ENCODE measurements at regions not wholly inside any gene's neighbourhood (a gene's known extent, or its start where the extent isn't known, plus 50 kb on each side); places are given as distances from the start of the nearest gene placed in this dataset.
"Not testable (repeated sequence)": the region's sequence is repeated elsewhere in the genome, so short reads cannot be mapped to it uniquely, and the experiment has no call there.

DNA sequence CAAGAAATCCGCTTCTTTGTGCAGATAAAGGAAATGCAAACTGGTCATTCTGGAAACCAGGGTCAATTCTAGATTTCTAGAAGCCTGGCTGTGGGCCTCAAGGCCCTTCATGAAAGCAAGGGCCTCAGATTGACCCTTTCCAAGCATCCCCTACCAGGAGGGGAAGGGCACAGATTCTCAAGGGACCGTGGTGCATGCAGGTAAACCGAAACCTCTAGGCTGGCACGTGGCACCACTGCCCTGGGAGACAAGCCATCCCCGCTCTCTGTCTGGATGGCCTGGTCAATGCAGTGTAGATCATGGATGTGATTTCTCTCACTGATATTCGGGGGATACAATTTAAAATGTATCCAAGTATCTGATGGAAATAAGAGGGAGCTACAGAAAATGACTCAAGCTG is 69.4 kb downstream of the TOMM20 start:
- no peak for DNase-seq

DNA sequence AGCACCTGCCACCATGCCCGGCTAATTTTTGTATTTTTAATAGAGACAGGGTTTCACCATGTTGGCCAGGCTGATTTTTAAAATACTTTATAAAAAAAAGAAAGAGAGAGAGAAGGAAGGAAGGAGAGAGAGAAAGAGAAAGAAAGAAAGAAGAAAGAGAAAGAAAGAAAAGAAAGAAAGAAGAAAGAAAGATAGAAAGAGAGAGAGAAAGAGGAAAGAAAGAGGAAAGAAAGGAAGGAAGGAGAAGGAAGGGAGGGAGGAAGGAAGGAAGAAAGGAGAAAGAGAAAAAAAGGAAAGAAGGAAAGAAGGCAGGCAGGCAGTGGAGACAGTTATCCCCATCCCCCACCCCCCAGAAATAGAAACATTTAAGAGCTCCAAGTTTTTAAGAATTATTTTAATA is 69.9 kb downstream of the TOMM20 start:
- DNase-seq: no peak

DNA sequence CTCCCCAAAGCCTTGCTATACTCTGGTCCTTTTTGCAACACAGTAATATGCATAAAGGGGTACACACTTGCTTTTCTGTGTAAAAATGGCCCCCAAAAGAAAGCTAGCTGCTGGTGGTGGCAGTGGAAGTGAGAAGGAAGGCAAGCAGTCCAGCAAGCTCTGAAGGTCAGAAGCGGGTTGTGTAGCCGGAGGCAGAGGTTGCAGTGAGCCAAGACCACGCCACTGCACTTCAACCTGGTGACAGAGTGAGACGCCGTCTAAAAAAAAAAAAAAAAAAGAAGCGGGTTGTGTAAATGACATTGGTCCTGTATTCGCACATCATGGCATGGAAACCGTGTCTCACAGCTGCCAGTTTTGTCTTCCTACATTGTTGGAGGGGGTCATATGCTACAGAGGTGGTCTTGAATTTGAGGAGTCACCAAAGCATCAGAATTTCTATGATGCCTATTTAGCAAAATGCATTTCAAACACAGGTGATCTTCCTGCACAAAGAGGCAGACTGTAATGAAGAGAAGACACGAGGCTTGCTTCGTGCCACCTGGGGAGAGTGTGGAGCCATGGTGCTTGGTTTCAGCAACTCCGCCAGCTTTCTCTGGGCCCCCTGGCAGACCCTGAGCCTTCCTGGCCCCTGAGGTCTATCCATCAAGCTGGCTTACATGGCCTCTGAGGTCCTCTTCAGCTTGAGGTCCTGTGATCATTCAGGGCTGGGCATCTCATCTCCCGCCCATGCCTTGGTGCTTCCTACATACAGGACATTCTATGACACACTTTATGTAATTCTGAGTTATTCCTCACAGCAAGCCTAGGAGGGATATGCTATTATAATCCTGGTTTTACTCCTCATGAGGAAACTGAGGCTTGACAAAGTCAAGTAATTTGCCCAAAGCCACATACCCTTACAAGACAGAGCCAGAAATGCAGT is 71.0 kb downstream of the TOMM20 start:
- DNase-seq: no peak

DNA sequence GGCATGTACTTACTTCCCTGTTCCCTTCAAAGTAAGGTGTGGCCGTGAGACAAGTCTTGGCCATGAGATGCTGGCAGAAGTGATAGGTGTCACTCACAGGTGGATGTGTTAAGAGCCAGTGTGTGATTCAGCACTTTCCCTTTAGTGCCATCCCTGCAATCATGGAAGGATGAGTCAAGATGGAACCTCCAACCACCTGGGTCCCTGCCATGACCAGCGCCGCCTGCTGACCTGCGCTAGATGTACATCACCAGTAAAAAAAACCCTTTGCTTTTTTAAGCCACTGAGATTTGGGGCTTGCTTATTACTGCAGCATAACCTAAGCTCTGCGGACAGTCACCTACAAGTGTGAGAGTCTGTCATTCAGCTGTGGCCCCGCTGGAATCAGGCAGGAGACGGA is 71.7 kb downstream of the TOMM20 start:
- no peak for DNase-seq

DNA sequence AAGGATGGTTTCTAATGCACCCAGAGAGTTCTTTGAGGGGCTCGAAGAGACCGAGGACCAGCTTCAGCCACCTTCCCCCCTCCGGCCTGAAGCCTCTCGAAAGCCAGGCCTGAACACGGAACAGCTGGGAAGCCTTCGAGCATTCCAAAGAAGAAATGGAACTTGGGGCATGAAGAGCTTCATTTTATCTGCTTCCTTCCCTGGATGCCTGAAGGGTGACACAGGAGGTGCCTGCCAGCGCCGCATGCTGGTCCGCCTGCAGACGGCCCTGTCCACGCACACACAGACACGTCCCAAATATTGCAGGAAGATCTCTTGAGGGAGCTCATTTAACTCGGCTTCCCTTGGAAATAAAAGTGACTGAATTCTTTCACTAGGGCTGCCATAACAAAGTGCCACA is 73.7 kb downstream of the TOMM20 start:
- DNase-seq: no peak

- no peak for DNase-seq
Measured at GRCh38 chr1:235054466-235054865, 74.2 kb downstream of the TOMM20 start.

GRCh38 chr1:235052067-235053008 is 76.3 kb downstream of the TOMM20 start:
- DNase-seq: no peak

- DNase-seq: no peak
Measured at GRCh38 chr1:235051521-235051920, 77.1 kb downstream of the TOMM20 start.

DNA sequence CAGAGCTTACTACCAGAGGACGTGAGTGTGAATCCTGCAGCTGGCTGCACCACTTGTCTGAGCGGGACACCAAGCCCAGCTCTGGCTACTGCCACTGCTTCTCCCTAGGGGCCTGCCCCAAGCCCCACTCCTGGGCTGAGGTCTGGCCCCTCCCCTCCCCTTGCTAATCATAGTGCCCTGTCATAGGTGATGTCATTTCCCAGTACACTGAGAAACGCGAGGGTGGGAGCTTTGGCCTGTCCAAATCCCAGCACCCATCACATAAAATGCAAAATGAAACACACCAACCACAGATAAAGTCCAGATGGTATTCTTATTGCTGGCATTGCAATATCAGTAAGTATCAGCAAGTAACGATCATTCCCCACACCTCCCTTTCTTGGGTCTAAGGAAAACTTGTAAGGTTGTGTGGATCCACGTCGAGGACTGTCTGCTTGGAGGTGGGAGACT is 77.7 kb downstream of the TOMM20 start:
- peak; percentile 47 for DNase-seq

DNA sequence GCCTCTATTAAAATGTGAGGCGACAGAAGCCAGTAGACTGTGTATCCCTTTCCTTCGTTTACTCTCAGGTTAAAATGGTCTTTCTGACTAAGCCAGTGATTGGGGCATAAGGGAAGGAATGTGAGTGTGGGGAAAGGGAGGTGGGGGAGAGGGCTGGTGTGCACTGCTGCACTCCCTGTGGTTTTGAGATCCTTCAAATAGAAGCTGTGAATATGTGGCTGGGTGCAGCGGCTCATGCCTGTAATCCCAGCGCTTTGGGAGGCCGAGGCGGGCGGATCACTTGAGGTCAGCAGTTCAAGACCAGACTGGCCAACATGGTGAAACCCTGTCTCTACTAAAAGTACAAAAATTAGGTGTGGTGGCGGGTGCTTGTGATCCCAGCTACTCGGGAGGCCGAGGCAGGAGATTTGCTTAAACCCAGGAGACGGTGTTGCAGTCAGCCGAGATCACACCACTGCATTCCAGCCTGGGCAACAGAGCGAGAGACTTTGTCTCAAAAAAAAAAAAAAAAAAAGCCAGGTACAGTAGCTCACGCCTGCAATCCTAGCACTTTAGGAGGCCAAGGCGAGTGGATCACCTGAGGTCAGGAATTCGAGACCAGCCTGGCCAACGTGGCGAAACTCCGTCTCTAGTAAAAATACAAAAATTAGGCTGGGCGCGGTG is 78.8 kb downstream of the TOMM20 start:
- not testable (repeated sequence) for DNase-seq

DNA sequence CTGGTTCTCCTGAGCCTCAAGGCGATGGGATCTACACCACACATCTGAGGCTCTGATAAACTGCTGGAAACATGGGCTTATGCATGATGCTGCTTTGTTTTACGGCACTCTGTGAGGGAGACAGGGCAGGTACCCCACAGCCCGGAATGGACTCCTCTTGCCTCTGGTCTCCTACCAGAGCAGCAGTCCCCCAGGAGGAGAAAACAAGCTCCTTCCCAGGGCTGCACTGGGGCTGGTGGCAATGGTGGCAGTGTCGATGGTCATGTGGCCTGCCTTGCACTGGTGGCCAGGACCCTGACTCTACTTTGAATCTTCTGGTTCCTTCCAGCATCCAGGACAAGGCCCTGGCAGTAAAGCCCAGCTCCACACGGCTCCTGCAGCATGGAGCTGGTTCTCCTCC is 79.4 kb downstream of the TOMM20 start:
- no peak for DNase-seq

DNA sequence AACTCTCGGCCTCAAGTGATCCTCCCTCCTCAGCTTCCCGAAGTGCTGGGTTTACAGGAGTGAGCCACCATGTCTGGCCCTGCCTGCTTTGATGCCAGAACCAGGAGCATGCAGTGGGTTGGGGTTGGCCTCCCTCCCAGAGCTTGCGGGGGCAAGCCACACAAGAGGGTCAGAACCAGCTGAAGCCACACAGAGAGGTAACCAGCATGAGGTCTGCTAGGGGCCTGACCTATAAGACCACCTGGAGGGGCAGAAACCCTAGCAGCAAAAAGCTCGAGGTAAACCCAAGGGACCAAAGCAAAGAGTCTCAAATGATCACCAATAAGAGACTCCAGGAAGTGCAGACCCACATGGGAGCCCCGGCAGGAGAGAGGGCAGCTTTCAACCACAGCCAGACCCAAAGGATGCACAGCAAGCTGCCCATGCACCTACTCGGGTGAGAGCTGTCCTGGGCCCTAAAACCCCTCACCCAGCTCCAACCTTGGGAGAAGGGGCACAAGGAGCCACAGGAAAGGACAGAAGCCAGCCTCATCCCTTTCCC is 81.2 kb downstream of the TOMM20 start:
- DNase-seq: no peak

DNA sequence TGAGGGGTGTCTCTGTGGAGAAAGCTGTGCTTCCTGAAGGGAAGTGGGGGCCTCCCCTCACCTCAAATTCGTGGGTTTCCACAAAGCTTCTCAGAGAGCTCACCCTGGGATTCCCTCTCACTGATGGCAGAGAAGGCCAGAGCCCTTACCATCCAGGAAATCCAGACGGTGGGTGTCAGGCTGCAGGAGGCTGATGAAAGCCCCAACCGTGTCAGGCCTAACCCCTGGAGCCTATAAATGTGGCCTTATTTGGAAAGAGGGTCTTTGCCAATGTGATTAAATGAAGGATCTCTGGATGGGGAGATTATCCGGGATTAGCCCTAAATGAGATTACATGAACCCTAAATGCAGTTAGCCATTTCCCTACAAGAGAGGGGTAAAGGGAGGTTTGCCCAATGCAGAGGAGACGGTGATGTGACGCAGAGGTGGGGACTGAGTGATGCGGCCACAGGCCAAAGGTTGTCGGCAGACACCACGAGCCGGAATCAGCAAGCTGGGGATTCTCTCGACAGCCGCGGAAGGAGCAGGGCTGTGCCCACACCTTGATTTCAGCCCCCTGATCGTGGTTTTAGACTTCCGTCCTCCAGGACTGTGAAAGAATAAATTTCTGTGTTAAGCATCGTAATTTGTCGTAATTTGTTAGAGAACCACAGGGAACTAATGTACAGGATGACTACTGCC is 82.6 kb downstream of the TOMM20 start:
- DNase-seq: no peak

GRCh38 chr1:235045034-235045690 is 83.5 kb downstream of the TOMM20 start:
- no peak for DNase-seq

GRCh38 chr1:235043234-235043633 is 85.4 kb downstream of the TOMM20 start:
- DNase-seq: no peak

- no peak for DNase-seq
Measured at GRCh38 chr1:235038701-235039100, 89.9 kb downstream of the TOMM20 start.

DNA sequence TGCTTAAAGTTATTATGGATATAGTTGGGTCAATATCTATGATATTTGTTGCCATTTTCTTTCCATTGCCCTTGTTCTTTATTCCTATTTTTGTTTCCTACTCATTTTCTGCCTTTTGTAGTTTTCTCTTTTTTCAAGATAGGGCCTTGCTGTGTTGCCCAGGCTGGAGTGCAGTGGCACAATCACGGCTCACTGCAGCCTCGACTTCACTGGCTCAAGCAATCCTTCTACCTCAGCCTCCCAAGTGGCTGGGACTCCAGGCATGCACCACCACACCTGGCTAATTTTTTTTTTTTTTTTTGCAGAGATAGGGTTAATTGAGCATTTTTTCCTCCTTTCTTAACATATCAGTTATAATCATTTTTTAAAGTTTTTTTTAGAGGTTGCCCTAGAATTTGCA is 92.7 kb downstream of the TOMM20 start:
- DNase-seq: no peak

DNA sequence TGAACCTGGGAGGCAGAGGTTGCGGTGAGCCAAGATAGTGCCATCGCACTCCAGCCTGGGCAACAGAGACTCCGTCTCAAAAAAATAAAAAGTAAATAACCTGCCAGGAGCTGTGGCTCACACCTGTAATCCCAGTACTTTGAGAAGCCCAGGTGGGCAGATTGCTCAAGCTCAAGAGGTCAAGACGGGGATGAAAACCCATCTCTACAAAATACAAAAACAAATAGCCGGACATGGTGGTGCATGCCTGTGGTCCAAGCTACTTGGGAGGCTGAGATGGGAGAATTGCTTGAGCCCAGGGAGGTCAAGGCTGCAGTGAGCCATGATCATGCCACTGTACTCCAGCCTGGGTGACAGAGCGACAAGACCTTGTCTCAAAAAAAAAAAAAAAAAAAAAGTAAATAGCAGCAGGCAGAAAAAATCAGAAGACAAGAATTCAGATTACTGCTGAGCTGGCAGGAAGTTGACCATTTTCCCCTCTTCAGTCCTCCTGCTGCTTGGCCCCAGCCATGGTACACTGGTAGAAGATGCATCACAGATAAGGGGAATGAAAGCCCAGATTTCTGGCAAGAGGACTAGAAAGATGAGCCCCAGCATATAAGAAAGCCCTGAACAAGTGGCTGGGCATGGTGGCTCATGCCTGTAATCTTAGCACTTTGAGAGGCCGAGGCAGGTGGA is 97.6 kb downstream of the TOMM20 start:
- DNase-seq: no peak

- no peak for DNase-seq
Measured at GRCh38 chr1:235027862-235028250, 100.8 kb downstream of the TOMM20 start.

- DNase-seq: no peak
Measured at GRCh38 chr1:235027076-235027861, 101.4 kb downstream of the TOMM20 start.

All from stimulated activated CD4-positive, alpha-beta T cell treated with anti-CD3 and anti-CD28 coated beads, Interleukin-15, amount 100 ng/mL, for 24 hours (primary cell).